ENCODE measurements at regions not wholly inside any gene's neighbourhood (a gene's known extent, or its start where the extent isn't known, plus 50 kb on each side); places are given as distances from the start of the nearest gene placed in this dataset.

DNA sequence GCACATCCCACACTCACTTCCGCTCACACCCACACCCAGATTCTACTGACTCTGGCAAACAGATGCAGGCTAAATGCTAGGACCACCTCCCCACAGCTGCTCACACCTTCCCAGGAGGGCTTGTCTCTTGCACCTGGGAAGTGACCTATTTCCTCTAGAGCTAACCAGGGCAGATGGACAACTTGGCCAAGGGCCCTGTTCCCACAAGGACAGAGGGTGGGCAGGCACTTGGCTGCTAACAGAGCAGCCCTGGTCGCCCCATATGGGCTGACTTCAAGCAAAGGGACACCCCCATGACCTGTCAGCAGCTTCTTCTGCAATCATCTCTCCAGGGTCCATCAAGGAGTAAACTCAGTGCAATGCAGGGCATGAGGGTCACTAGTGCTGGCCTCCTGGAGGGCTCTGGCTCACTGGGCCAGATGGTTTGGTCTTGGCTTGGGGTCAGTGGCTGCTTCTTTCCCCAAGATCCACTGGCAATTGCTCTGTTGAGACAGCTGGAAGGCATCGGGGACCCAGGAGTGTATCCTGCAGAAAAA is 641.5 kb downstream of the PLPP3 start:
- H3K4me1 ChIP-seq (ENCODE audit: control insufficient read depth in 5 of 5, insufficient read depth in 5 of 5, low read length in 5 of 5), result peaks cover 0 to 4% (median 0%) of the 10 kb centered on the region in 5 donors
- no peak for ATAC-seq (ENCODE audit: insufficient read depth, low FRiP score)
- peaks cover 0 to 2% (median 0%) of the 10 kb centered on the region in 4 donors for H3K9me3 ChIP-seq (ENCODE audit: control insufficient read depth in 4 of 4, insufficient read depth in 3 of 4, low read length in 3 of 4)
- no peaks in the 10 kb centered on the region for H3K36me3 ChIP-seq (ENCODE audit: control insufficient read depth in 4 of 4, insufficient read depth in 4 of 4, low read length in 4 of 4)
- no peak overlapping the region for H3K9ac ChIP-seq (ENCODE audit: insufficient read depth in 1 of 2, low read length in 2 of 2)
- TF ChIP-seq, protein P1, sequence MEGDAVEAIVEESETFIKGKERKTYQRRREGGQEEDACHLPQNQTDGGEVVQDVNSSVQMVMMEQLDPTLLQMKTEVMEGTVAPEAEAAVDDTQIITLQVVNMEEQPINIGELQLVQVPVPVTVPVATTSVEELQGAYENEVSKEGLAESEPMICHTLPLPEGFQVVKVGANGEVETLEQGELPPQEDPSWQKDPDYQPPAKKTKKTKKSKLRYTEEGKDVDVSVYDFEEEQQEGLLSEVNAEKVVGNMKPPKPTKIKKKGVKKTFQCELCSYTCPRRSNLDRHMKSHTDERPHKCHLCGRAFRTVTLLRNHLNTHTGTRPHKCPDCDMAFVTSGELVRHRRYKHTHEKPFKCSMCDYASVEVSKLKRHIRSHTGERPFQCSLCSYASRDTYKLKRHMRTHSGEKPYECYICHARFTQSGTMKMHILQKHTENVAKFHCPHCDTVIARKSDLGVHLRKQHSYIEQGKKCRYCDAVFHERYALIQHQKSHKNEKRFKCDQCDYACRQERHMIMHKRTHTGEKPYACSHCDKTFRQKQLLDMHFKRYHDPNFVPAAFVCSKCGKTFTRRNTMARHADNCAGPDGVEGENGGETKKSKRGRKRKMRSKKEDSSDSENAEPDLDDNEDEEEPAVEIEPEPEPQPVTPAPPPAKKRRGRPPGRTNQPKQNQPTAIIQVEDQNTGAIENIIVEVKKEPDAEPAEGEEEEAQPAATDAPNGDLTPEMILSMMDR (IDR thresholded peaks at IDR 0.05; ENCODE audit: control extremely low read depth, extremely low read depth), result no peak
- H3K27ac ChIP-seq (ENCODE audit: low read depth in 1 of 2, low read length in 1 of 2), result no peak overlapping the region
- H3K4me3 ChIP-seq, result no peak overlapping the region
- no peaks in the 10 kb centered on the region for H3K27me3 ChIP-seq (ENCODE audit: control insufficient read depth in 3 of 3, insufficient read depth in 3 of 3, low read length in 2 of 3)
- WGBS, 2 donors, result 85 to 90% methylated on average over 3 of the region's 3 CpGs
- DNase-seq, result no peak

DNA sequence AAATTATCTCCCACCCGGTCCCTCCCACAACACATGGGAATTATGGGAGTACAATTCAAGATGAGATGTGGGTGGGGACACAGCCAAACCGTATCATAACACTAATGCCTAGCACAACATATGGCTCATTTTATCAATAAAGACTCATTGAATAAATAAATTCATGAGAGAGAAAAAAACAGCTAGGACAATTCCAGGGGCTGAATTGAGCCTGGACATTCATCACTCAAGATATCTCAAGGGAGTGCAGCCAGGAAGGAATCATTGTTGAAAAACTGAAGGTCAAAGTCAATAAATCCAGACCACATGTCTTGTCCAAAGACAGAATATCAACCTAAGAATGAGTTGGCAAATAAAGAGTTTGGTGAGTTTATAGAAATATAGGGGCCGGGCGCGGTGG is 644.1 kb downstream of the PLPP3 start:
- 56 to 62% methylated on average over 3 of the region's 5 CpGs for WGBS, 2 donors
- H3K4me1 ChIP-seq (ENCODE audit: control insufficient read depth in 5 of 5, insufficient read depth in 5 of 5, low read length in 5 of 5), result peaks cover 2 to 25% (median 8%) of the 10 kb centered on the region in 5 donors
- DNase-seq (no peak), ATAC-seq (ENCODE audit: insufficient read depth, low FRiP score) (no peak)
- peaks cover 0 to 2% (median 0%) of the 10 kb centered on the region in 4 donors for H3K9me3 ChIP-seq (ENCODE audit: control insufficient read depth in 4 of 4, insufficient read depth in 3 of 4, low read length in 3 of 4)
- no peaks in the 10 kb centered on the region for H3K27me3 ChIP-seq (ENCODE audit: control insufficient read depth in 3 of 3, insufficient read depth in 3 of 3, low read length in 2 of 3)
- no peak overlapping the region for H3K4me3 ChIP-seq
- no peak overlapping the region for H3K27ac ChIP-seq (ENCODE audit: low read depth in 1 of 2, low read length in 1 of 2)
- no peaks in the 10 kb centered on the region for H3K36me3 ChIP-seq (ENCODE audit: control insufficient read depth in 4 of 4, insufficient read depth in 4 of 4, low read length in 4 of 4)
- no peak overlapping the region for H3K9ac ChIP-seq (ENCODE audit: insufficient read depth in 1 of 2, low read length in 2 of 2)
- TF ChIP-seq, protein P1 (IDR thresholded peaks at IDR 0.05; ENCODE audit: control extremely low read depth, extremely low read depth), result no peak

DNA sequence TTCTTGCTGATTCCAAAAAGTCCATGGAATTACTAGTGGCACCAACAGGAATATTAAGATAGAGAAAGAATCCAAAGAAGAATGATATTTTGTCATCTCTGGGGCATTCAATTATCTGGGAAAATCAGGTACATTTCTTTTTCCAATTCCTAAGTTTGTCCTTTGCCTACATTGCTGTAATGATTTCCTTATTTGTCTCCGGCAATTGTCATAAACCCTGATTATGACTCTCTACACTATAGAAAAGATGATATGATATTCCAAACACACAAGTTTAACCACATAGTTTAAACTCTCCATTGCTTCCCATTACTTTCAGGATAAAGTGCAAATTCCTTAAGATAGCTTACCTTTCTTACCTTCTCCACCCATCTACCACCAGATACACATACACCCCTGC is 647.0 kb downstream of the PLPP3 start:
- peaks cover 0 to 6% (median 0%) of the 10 kb centered on the region in 4 donors for H3K9me3 ChIP-seq (ENCODE audit: control insufficient read depth in 4 of 4, insufficient read depth in 3 of 4, low read length in 3 of 4)
- H3K4me1 ChIP-seq (ENCODE audit: control insufficient read depth in 5 of 5, insufficient read depth in 5 of 5, low read length in 5 of 5), result peaks cover 2 to 32% (median 8%) of the 10 kb centered on the region in 5 donors
- H3K9ac ChIP-seq (ENCODE audit: insufficient read depth in 1 of 2, low read length in 2 of 2), result no peak overlapping the region
- H3K36me3 ChIP-seq (ENCODE audit: control insufficient read depth in 4 of 4, insufficient read depth in 4 of 4, low read length in 4 of 4), result no peaks in the 10 kb centered on the region
- DNase-seq (no peak), ATAC-seq (ENCODE audit: insufficient read depth, low FRiP score) (no peak)
- H3K4me3 ChIP-seq, result no peak overlapping the region
- 97 to 98% methylated on average over 1 of the region's 1 CpG for WGBS, 2 donors
- no peaks in the 10 kb centered on the region for H3K27me3 ChIP-seq (ENCODE audit: control insufficient read depth in 3 of 3, insufficient read depth in 3 of 3, low read length in 2 of 3)
- no peak overlapping the region for H3K27ac ChIP-seq (ENCODE audit: low read depth in 1 of 2, low read length in 1 of 2)
- TF ChIP-seq, protein P1 (IDR thresholded peaks at IDR 0.05; ENCODE audit: control extremely low read depth, extremely low read depth), result no peak
